ES-I3 (cell line): ENCODE measurements at regions not wholly inside any gene's neighbourhood (a gene's known extent, or its start where the extent isn't known, plus 50 kb on each side); places are given as distances from the start of the nearest gene placed in this dataset.

Source experiments
- H3K36me3 ChIP-seq: 2 replicates; pipeline ENCODE4 v1.6.1; 2013; ENCODE audit warnings: mild to moderate bottlenecking, low read length, control low read depth, moderate library complexity; ENCODE audit not compliant: insufficient read depth
- H3K4me1 ChIP-seq: 2 replicates; pipeline ENCODE4 v1.6.1; 2013; ENCODE audit warnings: mild to moderate bottlenecking, control low read depth, low read length; ENCODE audit not compliant: insufficient read depth
- H3K9ac ChIP-seq: 2 replicates; pipeline ENCODE4 v1.6.1; 2013; ENCODE audit warnings: low read depth, mild to moderate bottlenecking, low read length, moderate library complexity
- H3K9me3 ChIP-seq: 2 replicates; pipeline ENCODE4 v1.6.1; 2013; ENCODE audit warnings: mild to moderate bottlenecking, low read length, moderate library complexity; ENCODE audit not compliant: control insufficient read depth, insufficient read depth

DNA sequence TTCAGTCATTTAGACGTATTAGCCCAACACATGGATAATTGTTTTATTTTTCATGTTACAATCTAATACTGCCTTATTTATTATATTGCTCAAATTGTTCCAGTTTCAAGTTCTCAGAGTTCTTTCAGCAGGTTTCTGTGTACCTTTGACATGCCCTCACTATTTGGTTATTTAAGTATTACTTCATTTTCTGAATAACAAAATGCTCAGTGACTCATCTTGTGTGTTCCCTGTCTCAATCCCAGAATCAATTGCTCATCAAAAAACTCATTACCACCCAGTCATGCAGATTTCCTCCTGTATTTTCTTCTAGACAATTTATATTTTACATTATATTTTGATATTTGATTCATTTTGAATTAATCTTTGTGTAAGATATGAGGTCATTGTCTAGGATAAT lies 562.6 kb downstream of the ANXA1 start:
- Histone ChIP-seq H3K36me3 (no peaks in the 10 kb centered on the region), H3K9me3 (no peaks in the 10 kb centered on the region), H3K9ac (no peak overlapping the region), H3K4me1 (no peaks in the 10 kb centered on the region)

DNA sequence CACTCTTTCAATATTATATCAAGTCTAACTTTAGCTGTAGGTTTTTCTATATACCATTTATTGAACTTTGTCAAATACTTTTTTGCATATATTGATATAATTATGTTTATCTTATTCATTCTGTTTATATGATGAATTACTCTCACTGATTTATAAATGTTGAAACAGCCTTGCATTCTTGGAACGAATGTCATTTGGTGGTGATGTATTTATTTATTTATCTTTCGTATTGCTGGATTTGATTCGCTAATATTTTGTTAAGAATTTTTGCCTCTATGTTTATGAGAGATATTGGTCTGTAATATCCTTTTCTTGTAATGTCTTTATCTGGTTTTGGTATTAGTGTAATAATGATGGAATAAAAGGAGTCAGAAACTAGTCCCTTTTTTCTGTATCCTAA lies 563.9 kb downstream of the ANXA1 start:
- no peaks in the 10 kb centered on the region for H3K36me3 ChIP-seq
- H3K9ac ChIP-seq: no peak overlapping the region
- no peaks in the 10 kb centered on the region for H3K4me1 ChIP-seq
- H3K9me3 ChIP-seq: no peaks in the 10 kb centered on the region

DNA sequence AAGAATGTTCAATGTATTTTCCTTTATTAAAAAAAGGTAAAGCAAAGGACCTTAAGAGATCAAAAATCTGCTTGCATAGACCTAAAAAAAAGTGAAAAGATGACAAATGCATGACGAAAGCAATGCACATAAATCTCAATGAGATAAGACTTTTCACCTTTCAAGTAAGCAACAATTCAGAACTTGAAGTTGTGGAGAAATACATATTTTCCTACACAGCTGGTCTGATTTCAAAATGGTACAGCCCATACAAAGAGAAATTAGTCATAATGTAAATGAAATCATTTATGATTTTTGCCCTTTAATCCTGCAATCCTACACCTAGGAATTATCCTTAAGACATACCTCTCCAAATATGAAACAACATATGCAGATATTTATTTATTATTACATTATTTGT lies 568.0 kb downstream of the ANXA1 start:
- H3K36me3 ChIP-seq: no peaks in the 10 kb centered on the region
- H3K9me3 ChIP-seq: peaks cover 5% of the 10 kb centered on the region
- no peak overlapping the region for H3K9ac ChIP-seq
- no peaks in the 10 kb centered on the region for H3K4me1 ChIP-seq

DNA sequence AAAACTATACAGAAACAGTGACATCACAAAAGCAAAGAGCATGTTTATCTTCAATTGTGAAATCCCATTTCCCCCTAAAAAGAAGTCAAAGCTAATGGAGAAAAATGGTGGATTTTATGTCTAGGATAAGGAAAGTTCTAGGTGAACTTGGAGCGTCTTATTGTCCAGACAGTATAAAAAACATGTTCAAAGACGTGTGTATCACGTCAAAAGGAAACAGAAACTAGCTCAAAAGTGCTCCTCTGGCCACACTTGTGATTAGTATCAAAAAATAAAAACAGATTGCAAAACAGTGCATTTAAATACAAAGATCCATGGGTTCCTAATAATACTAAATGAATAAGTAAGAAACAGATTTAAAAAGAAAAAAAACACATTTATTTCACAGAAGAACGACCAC lies 568.9 kb downstream of the ANXA1 start:
- no peak overlapping the region for H3K9ac ChIP-seq

DNA sequence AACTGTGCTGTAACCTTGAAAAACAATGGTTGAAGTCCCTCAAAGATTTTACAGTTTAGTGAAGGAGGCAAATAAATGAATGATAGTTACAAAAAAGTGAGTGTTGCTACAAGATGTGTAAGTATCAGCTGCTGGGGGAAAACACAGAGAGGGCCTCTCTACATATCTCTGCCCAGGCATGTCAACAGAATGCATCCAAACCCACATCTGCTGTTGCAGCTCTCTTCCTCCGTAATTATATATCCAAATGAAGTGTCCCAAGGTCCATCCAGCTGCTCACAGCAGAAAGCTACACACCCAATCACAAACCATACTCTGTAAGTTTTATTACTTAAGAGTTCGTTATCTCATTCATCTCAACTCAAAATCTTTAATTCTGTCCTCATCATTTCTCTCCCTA lies 584.6 kb downstream of the ANXA1 start:
- Histone ChIP-seq H3K36me3 (no peaks in the 10 kb centered on the region), H3K9ac (no peak overlapping the region), H3K9me3 (no peaks in the 10 kb centered on the region), H3K4me1 (peaks cover 5% of the 10 kb centered on the region; the same call in 1 of the 2 replicates)

More for the DNA sequence above, 568.9 kb downstream of the ANXA1 start:
- H3K36me3 ChIP-seq: no peaks in the 10 kb centered on the region
- H3K4me1 ChIP-seq: no peaks in the 10 kb centered on the region
- peaks cover 5% of the 10 kb centered on the region for H3K9me3 ChIP-seq

DNA sequence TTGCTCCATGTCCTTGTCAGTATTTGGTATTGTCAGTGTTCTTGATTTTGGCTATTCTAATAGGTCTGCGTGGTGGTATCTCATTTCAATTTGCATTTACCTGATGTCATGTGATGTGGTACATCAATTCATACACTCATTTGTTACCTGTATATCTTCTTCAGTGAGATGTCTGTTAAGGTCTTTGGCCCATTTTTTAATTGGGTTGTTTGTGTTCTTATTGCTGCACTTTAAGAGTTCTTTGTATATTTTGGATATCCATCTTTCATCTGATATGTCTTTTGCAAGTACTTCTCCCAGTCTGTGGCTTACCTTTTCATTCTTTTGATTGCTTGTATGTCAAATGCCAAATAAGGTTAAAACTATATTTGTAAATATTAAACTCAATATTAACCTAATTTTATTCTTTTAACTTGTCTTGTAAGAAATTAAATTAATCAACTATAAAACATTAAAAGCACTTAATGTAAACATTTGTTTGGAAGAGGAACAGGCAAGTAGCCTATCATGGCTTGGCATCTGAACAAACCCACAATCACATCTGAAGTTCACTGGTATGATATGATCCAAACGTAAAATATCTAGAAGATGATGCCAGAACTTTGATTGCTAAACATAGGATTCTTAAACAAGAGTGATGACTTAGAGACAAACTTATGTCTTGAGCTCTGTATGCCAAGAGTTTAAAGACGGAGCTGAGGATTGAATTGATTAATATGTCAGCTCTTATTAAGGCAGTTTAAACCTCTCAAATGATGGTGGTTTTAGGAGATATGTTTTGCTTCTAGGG lies 587.3 kb downstream of the ANXA1 start:
- Histone ChIP-seq H3K9me3 (no peaks in the 10 kb centered on the region), H3K9ac (no peak overlapping the region), H3K4me1 (peaks cover 5% of the 10 kb centered on the region; the same call in 1 of the 2 replicates)

DNA sequence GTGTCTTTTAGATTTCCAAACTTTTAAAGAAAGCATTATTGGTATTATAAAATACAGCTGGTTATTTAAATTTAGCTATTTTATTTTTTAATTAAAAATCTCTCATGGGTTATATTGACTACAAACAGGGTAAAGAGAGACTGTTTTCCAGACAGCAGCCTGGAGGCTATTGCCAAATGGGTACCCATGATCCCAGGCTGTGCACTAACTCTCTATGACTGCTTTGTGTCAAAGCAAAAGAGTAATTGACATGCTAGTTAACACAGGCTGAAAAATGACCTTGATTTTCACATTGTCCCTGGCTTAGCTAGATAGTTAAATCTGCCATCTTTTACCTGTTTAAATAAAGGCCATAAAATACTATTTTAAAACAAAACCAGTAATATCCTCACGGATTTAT lies 589.7 kb downstream of the ANXA1 start:
- Histone ChIP-seq H3K4me1 (peaks cover 5% of the 10 kb centered on the region; the same call in 1 of the 2 replicates), H3K9me3 (peaks cover 5% of the 10 kb centered on the region; the same call in 1 of the 2 replicates), H3K9ac (no peak overlapping the region), H3K36me3 (no peaks in the 10 kb centered on the region)

More for the DNA sequence above, 587.3 kb downstream of the ANXA1 start:
- no peaks in the 10 kb centered on the region for H3K36me3 ChIP-seq

DNA sequence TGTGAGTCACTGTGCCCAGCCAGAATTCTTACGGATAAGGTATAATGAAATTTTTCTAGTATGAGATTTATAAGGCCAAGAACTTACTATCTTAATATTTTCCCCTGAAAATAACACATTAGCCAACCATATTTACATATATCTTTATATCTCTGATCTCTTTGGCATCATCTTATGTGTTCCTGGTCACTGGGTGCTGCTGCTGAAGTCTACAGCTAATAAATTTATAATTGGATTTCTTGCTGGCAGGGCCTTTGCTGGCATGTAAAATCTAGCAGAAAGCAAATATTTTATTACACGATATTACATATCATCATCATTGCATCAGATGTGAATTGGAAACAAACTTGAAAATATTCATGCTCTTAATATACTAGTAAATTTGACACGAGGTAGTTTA lies 590.7 kb downstream of the ANXA1 start:
- H3K4me1 ChIP-seq: peaks cover 5% of the 10 kb centered on the region; the same call in 1 of the 2 replicates
- no peaks in the 10 kb centered on the region for H3K36me3 ChIP-seq
- H3K9me3 ChIP-seq: peaks cover 8% of the 10 kb centered on the region
- no peak overlapping the region for H3K9ac ChIP-seq

DNA sequence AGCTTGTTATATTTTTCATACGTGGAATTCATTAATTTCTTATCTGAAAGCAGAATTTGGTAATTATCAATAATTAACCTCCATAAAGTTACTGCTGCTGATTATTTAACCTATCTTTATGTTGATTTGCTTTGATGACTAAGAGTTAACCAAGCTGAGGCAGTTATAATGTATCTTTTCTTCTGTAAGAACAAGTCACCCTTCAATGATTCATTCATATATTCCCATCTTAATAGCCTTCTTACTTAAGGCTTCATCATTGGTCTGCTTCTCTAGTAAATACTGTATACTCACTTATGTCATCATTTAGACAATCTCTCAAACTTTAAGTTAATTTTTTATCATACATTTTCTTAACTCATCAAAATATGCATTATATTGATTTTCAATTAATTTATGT lies 592.2 kb downstream of the ANXA1 start:
- no peak overlapping the region for H3K9ac ChIP-seq
- peaks cover 5% of the 10 kb centered on the region; the same call in 1 of the 2 replicates for H3K4me1 ChIP-seq
- peaks cover 8% of the 10 kb centered on the region for H3K9me3 ChIP-seq
- H3K36me3 ChIP-seq: no peaks in the 10 kb centered on the region

DNA sequence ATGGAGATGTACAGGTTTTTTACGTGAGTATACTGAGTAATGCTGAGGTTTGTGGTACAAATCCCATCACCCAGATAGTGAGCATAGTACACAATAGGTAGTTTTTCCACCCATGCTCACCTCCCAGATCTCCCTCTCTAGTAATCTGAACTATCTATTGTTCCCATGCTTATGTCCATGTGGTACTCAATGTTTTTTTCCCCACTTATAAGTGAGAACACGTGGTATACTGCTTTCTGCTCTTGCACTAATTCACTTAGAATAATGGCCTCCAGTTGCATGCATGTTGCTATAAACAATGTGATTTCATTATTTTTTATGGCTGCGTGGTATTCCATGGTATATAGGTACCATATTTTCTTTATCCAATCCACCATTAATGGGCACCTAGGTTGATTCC lies 593.9 kb downstream of the ANXA1 start:
- peaks cover 8% of the 10 kb centered on the region for H3K9me3 ChIP-seq

DNA sequence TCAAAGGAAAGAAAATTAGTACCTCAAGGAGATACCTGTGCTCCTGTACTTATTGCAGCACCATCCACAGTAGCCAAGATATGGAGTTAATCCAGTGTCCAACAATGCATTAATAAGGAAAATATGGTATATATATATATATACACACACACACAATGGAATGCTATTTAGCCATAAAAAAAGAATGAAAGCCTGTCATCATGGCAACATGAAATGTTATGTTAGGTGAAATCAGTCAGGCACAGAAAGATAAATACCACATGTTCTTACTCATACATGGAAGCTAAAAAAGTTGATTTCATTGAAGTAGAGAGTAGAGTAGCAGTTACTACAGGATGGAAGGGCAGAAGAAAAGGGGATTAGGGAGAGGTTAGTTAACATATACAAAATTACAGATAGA lies 601.5 kb downstream of the ANXA1 start:
- Histone ChIP-seq H3K4me1 (no peaks in the 10 kb centered on the region), H3K9ac (no peak overlapping the region), H3K9me3 (no peaks in the 10 kb centered on the region), H3K36me3 (no peaks in the 10 kb centered on the region)

More for the DNA sequence above, 593.9 kb downstream of the ANXA1 start:
- H3K4me1 ChIP-seq: peaks cover 5% of the 10 kb centered on the region; the same call in 1 of the 2 replicates
- no peaks in the 10 kb centered on the region for H3K36me3 ChIP-seq
- H3K9ac ChIP-seq: no peak overlapping the region

DNA sequence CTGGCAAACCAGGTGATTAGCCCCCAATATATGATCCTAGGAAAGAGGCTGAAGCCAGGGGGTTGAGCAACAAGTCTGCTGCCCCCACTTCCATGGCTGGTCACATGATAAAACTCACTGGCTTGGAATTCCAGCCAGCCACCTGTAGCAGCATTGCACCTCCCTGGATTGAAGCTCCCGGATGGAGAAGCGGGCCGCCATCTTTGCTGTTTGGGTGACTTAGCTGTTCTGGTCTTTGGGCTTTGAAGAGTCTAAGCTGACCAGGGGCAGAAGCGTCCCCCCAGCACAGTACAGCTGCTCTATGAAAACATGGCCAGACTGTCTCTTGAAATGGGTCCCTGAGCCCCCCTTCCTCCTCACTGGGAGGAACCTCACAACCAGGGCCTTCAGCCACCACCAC lies 610.2 kb downstream of the ANXA1 start:
- H3K36me3 ChIP-seq: no peaks in the 10 kb centered on the region
- no peaks in the 10 kb centered on the region; the same call in 1 of the 2 replicates for H3K9me3 ChIP-seq
- no peaks in the 10 kb centered on the region for H3K4me1 ChIP-seq
- no peak overlapping the region for H3K9ac ChIP-seq

DNA sequence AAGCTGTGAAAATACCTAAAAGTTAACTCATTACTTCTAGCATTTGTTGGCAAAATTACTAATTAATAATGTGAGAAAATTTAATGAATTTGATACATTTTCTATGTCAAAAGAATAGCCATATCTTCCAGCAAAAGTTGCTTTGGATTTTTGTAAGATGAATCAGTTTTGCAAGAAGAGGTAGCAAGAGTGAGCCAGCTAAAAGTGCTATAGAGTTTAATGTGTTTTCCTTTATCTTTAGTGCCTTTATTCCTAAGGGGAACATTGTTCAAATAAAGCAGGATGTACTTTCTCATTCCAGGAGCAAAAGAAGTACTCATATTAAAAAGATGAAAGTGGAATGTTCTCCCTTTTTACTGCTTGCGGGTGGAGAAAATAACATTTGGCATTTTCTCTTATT lies 622.2 kb downstream of the ANXA1 start:
- no peaks in the 10 kb centered on the region for H3K4me1 ChIP-seq
- no peak overlapping the region for H3K9ac ChIP-seq
- H3K36me3 ChIP-seq: no peaks in the 10 kb centered on the region
- H3K9me3 ChIP-seq: no peaks in the 10 kb centered on the region

DNA sequence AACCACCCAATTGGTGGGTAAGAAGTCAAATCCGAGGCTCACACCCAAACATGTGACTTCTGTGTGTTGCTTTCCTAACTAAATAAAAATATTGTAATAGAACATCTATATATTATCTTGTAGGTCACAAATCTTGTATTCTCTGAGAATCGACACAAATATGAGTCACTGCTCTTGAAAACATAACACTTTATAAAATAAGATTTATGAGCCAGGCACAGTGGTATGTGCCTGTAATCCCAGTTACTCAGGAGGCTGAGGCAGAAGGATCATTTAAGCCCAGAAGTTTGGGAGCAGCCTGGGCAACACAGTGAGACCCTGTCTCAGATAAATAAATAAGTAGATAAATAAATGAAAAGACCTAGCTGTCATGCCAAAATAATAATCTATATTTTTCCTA lies 624.1 kb downstream of the ANXA1 start:
- Histone ChIP-seq H3K4me1 (no peaks in the 10 kb centered on the region), H3K9me3 (no peaks in the 10 kb centered on the region), H3K36me3 (no peaks in the 10 kb centered on the region), H3K9ac (no peak overlapping the region)

DNA sequence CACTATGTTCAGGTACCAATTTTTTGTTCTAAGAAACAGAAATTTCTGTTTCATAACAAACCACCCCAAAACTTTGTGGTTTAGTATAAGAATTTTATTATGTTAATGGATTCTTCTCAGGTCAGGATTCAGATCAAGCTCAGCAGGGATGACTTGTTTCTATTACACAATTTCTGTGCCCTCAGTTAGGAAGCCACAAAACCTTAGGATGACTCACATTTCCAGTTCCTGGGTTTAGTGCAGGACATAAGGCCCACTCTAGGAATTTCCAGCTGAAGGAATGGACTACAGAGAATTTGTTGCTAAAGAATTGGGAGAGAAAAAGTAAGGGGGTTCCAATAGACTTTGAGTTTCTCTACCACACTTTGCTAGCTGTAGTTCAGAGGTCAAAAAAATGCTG lies 629.3 kb downstream of the ANXA1 start:
- Histone ChIP-seq H3K4me1 (0 out of 2 replicates have a peak, but pooled peaks cover 5% of the 10 kb centered on the region), H3K9ac (no peak overlapping the region; the same call in 1 of the 2 replicates), H3K36me3 (no peaks in the 10 kb centered on the region), H3K9me3 (no peaks in the 10 kb centered on the region)
